Stimulated activated effector memory CD8-positive, alpha-beta T cell treated with anti-CD3 and anti-CD28 coated beads, Interleukin-12 subunit alpha, Interleukin-12 subunit beta, amount 100 ng/mL, for 72 hours (primary cell): ENCODE measurements at regions not wholly inside any gene's neighbourhood (a gene's known extent, or its start where the extent isn't known, plus 50 kb on each side); places are given as distances from the start of the nearest gene placed in this dataset.

Experiments used
- ATAC-seq: fragments of 150-1000 bp; cut with Tn5 transposase; 2 replicates; pipeline ENCODE4 v1.10.0; 2021
- DNase-seq, 2 donors: peaks; one replicate each; pipeline ENCODE4 v3.0.0; 2021 to 2022; ENCODE audit warnings: low spot score in 2 of 2
- H3K27ac Mint-ChIP-seq: one replicate; pipeline ENCODE4 v1.8.0; 2022; ENCODE audit warnings: mild to moderate bottlenecking, mixed read lengths
- H3K36me3 Mint-ChIP-seq: one replicate; pipeline ENCODE4 v1.8.0; 2022; ENCODE audit warnings: mild to moderate bottlenecking, mixed read lengths
- H3K4me1 Mint-ChIP-seq: one replicate; pipeline ENCODE4 v1.8.0; 2022; ENCODE audit warnings: mixed read lengths
- H3K4me3 Mint-ChIP-seq: one replicate; pipeline ENCODE4 v1.8.0; 2022; ENCODE audit warnings: mild to moderate bottlenecking, mixed read lengths
- H3K9me3 Mint-ChIP-seq: one replicate; pipeline ENCODE4 v1.8.0; 2022; ENCODE audit warnings: mixed read lengths

DNA sequence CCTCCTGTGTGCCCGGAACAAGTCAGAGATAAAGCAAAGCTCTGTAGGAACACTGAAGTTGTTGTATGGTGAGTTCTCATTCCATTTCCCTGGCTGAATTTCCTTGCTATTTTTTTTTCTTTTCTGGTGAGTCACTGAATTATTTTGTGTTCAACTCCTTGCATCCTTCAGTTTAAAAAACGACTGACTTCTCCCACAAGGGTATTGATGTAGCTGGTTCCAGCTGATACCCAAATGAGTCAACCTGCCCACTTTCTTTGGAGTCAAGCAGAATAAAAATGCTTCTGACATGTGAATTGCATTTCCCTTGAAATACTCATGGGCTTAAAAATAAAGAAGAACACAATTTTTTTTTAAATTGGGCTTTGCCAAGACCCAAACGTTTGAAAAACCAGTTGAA lies 85.5 kb downstream of the SHOX start:
- Mint-ChIP-seq H3K9me3 (peaks cover 16% of the 10 kb centered on the region), H3K4me3 (no peak overlapping the region), H3K27ac (no peak overlapping the region), H3K36me3 (no peaks in the 10 kb centered on the region), H3K4me1 (no peaks in the 10 kb centered on the region)
- DNase-seq (no peak), ATAC-seq (no peak)

DNA sequence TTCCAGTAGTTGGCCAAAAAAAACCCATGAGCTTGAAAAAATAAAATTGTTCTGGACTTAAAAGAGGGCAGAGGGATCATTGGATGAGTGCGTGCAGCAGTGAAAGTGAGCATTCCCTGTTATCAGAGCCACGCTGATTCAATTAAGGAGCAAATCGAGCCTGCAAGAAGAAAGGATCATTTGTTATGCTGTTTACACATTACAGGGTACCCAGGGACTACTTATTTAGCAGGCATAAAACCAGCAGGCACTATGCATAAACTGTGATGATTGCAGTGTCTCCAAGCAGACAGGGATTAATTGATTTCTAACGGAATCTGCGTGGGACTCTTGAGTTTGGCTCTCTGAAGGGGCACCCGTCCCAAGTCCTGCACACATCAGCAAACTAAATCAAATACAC lies 83.5 kb downstream of the SHOX start:
- peaks cover 16% of the 10 kb centered on the region for H3K9me3 Mint-ChIP-seq
- ATAC-seq: no peak
- H3K4me3 Mint-ChIP-seq: no peak overlapping the region
- no peak for DNase-seq
- no peak overlapping the region for H3K27ac Mint-ChIP-seq
- H3K4me1 Mint-ChIP-seq: no peaks in the 10 kb centered on the region
- H3K36me3 Mint-ChIP-seq: no peaks in the 10 kb centered on the region
